ENCODE measurements at regions not wholly inside any gene's neighbourhood (a gene's known extent, or its start where the extent isn't known, plus 50 kb on each side); places are given as distances from the start of the nearest gene placed in this dataset.

DNA sequence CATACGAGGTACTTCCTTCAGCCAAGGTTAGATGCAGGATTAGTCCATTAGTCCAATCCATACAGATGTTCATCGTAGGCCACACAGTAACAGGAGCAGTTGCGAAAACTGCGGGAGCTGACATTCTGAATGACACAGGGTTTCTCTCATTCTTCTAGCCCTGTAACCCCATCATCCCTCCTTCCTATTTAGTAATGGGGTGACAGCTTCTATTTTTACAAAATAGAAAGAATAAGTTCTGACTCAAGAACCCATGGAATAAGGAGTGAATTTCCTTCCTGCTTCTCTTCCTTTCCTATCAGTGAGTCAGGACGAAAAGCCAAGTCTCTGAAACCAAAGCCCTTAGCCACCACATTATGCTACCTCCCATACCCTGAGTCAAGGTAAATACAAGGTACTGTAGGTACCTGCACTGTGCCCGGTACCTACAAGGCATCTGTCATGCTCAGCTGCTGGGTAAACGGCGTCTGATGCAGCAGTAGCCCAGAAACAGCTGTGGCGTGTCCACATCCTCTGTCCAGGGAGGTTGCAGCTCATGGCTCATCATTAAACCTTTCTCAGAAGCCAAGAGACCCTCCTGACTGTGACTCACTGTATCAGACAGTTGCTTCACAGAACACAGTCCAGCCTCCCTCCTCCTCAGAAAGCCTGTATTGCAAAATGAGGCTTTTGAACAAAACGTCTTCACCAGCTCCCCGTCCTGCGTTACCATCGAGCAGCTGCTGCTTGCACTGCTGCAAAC lies 84.2 kb downstream of the ESM1 start:
- CTCF ChIA-PET = interaction anchor here (0.6 kb wide), 1 partner anchor 11 kb away, joined by 3 read pairs; no protein-coding TSS in a partner anchor
- Histone ChIP-seq H3K9me3 (no peaks in the 10 kb centered on the region), H3K27me3 (ENCODE audit: insufficient read depth) (peaks cover 38% of the 10 kb centered on the region), H3K4me1 (ENCODE audit: control insufficient read depth in 1 of 2, insufficient read depth in 2 of 2, low read depth in 1 of 2, low read length in 1 of 2) (0 out of 4 replicates have a peak, but pooled peaks cover 0 to 4% of the 10 kb centered on the region in 2 experiments), H3K4me2 (peak overlapping the region; percentile 41; the same call in 1 of the 2 replicates), H3F3A (replicated peaks; ENCODE audit: insufficient read depth) (no peaks in the 10 kb centered on the region), H3K4me3 (ENCODE audit: low read depth in 2 of 2, low read length in 1 of 2) (no peak overlapping the region), H4K20me1 (ENCODE audit: insufficient read depth) (no peaks in the 10 kb centered on the region), H3K79me2 (ENCODE audit: insufficient read depth) (no peaks in the 10 kb centered on the region), H3K36me3 (replicated peaks in 1 of 2; ENCODE audit: control insufficient read depth in 1 of 2, insufficient read depth in 2 of 2, low read length in 1 of 2) (no peaks in the 10 kb centered on the region), H3K27ac (ENCODE audit: low read depth in 2 of 2, low read length in 1 of 2) (no peak overlapping the region), H2AFZ (ENCODE audit: low read depth) (no peak overlapping the region), H3K9me2 (no peaks in the 10 kb centered on the region), H3K9ac (no peak overlapping the region)
- TF ChIP-seq, protein P1, sequence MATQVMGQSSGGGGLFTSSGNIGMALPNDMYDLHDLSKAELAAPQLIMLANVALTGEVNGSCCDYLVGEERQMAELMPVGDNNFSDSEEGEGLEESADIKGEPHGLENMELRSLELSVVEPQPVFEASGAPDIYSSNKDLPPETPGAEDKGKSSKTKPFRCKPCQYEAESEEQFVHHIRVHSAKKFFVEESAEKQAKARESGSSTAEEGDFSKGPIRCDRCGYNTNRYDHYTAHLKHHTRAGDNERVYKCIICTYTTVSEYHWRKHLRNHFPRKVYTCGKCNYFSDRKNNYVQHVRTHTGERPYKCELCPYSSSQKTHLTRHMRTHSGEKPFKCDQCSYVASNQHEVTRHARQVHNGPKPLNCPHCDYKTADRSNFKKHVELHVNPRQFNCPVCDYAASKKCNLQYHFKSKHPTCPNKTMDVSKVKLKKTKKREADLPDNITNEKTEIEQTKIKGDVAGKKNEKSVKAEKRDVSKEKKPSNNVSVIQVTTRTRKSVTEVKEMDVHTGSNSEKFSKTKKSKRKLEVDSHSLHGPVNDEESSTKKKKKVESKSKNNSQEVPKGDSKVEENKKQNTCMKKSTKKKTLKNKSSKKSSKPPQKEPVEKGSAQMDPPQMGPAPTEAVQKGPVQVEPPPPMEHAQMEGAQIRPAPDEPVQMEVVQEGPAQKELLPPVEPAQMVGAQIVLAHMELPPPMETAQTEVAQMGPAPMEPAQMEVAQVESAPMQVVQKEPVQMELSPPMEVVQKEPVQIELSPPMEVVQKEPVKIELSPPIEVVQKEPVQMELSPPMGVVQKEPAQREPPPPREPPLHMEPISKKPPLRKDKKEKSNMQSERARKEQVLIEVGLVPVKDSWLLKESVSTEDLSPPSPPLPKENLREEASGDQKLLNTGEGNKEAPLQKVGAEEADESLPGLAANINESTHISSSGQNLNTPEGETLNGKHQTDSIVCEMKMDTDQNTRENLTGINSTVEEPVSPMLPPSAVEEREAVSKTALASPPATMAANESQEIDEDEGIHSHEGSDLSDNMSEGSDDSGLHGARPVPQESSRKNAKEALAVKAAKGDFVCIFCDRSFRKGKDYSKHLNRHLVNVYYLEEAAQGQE (IDR thresholded peaks at IDR 0.05; ENCODE audit: low read depth, low read length) = no peak
- no peak for TF ChIP-seq RXRA (IDR thresholded peaks at IDR 0.05; ENCODE audit: borderline replicate concordance, low read depth)
- no peak for TF ChIP-seq FOXM1 (IDR thresholded peaks at IDR 0.05; ENCODE audit: low read depth)
- TF ChIP-seq EZH2phosphoT487 (IDR thresholded peaks at IDR 0.05; ENCODE audit: borderline replicate concordance, low read depth) = no peak
- TF ChIP-seq MEF2A (IDR thresholded peaks at IDR 0.05; ENCODE audit: borderline replicate concordance, low read depth) = no peak
- no peak for TF ChIP-seq SMC3 (IDR thresholded peaks at IDR 0.05; ENCODE audit: low read depth, low read length)
- TF ChIP-seq FOSL2 (IDR thresholded peaks at IDR 0.05; ENCODE audit: borderline replicate concordance, low read depth) = no peak
- no peak for TF ChIP-seq JUND (IDR thresholded peaks at IDR 0.05)
- no peak for TF ChIP-seq YY1 (IDR thresholded peaks at IDR 0.05; ENCODE audit: low read depth)
- TF ChIP-seq, protein P2, sequence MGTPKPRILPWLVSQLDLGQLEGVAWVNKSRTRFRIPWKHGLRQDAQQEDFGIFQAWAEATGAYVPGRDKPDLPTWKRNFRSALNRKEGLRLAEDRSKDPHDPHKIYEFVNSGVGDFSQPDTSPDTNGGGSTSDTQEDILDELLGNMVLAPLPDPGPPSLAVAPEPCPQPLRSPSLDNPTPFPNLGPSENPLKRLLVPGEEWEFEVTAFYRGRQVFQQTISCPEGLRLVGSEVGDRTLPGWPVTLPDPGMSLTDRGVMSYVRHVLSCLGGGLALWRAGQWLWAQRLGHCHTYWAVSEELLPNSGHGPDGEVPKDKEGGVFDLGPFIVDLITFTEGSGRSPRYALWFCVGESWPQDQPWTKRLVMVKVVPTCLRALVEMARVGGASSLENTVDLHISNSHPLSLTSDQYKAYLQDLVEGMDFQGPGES (IDR thresholded peaks at IDR 0.05; ENCODE audit: low read depth, low read length) = no peak
- 21% methylated on average over 13 of the region's 13 CpGs for WGBS (ENCODE audit: low lambda C conversion rate)
- DNase-seq = no peak
- POLR2A ChIA-PET = no interaction called here

DNA sequence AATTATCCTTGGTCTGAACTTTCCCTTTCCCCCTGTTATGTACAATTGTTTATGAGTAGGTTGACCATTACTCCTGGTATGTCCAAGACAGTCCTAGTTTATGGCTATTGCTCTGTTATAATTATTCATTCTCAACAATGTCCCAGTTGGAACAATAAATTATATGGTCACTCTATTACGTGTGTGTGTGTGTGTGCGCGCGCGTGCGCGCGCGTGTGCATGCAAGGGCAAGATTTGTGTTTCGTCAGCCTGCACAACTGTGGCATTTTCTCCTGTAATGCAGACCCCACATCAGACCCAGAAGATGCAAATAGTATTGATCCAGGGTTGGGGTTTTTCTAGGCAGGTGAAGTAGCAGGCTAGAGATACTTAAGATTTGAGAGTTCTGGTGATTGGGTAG lies 88.4 kb downstream of the ESM1 start:
- TF ChIP-seq, protein P2 (IDR thresholded peaks at IDR 0.05; ENCODE audit: low read depth, low read length) = no peak
- no peak for TF ChIP-seq TAF1 (IDR thresholded peaks at IDR 0.05; ENCODE audit: borderline replicate concordance, low read depth, low read length)
- TF ChIP-seq POLR2AphosphoS5 (IDR thresholded peaks at IDR 0.05; ENCODE audit: low read depth, low read length) = no peak
- no peak for TF ChIP-seq FOXJ3 (CRISPR knock-in tag; IDR thresholded peaks at IDR 0.05)
- Histone ChIP-seq H3K27me3 (ENCODE audit: insufficient read depth) (peaks cover 48% of the 10 kb centered on the region), H3K4me2 (no peak overlapping the region), H3K9ac (no peak overlapping the region), H2AFZ (ENCODE audit: low read depth) (no peak overlapping the region), H4K20me1 (ENCODE audit: insufficient read depth) (no peaks in the 10 kb centered on the region), H3K27ac (ENCODE audit: low read depth in 2 of 2, low read length in 1 of 2) (no peak overlapping the region), H3F3A (replicated peaks; ENCODE audit: insufficient read depth) (peaks cover 4% of the 10 kb centered on the region), H3K9me3 (no peaks in the 10 kb centered on the region), H3K4me3 (ENCODE audit: low read depth in 2 of 2, low read length in 1 of 2) (no peak overlapping the region), H3K4me1 (ENCODE audit: control insufficient read depth in 1 of 2, insufficient read depth in 2 of 2, low read depth in 1 of 2, low read length in 1 of 2) (0 out of 4 replicates have a peak, but pooled peaks cover 0 to 3% of the 10 kb centered on the region in 2 experiments), H3K79me2 (ENCODE audit: insufficient read depth) (no peaks in the 10 kb centered on the region), H3K9me2 (no peaks in the 10 kb centered on the region), H3K36me3 (replicated peaks in 1 of 2; ENCODE audit: control insufficient read depth in 1 of 2, insufficient read depth in 2 of 2, low read length in 1 of 2) (no peaks in the 10 kb centered on the region)
- 84% methylated on average over 10 of the region's 10 CpGs for WGBS (ENCODE audit: low lambda C conversion rate)
- DNase-seq = no peak
- ChIA-PET POLR2A (no interaction called here), CTCF (interaction anchor here (1.0 to 1.8 kb wide), 4 partner anchors 8 to 454 kb away, joined by 4 to 5 read pairs (median 5); no protein-coding TSS in a partner anchor)

Measured in SK-N-SH (cell line).